Vagina (tissue), 2 donors: ENCODE measurements at regions not wholly inside any gene's neighbourhood (a gene's known extent, or its start where the extent isn't known, plus 50 kb on each side); places are given as distances from the start of the nearest gene placed in this dataset.

ENCODE experiments used
- DNase-seq, 2 donors: peaks; one replicate each; pipeline ENCODE4 v3.0.0-alpha.2; 2017; ENCODE audit errors: extremely low spot score in 2 of 2
- H3K27ac ChIP-seq: fragments of 200-600 bp; sonication (generic); one replicate; pipeline ENCODE4 v1.5.1; 2019
- H3K27me3 ChIP-seq: fragments of 200-600 bp; sonication (generic); one replicate; pipeline ENCODE4 v1.5.1; 2019
- H3K36me3 ChIP-seq, 2 donors: fragments of 200-600 bp; sonication (generic); one replicate each; pipeline ENCODE4 v1.5.1; 2017 to 2019
- H3K4me1 ChIP-seq: fragments of 200-600 bp; sonication (generic); one replicate; pipeline ENCODE4 v1.5.1; 2019
- H3K4me3 ChIP-seq, 2 donors: fragments of 200-600 bp; sonication (generic); 1 replicate in 1 of 2; 2 replicates in 1 of 2; pipeline ENCODE4 v1.5.1; 2016 to 2019
- H3K9me3 ChIP-seq: fragments of 200-600 bp; sonication (generic); one replicate; pipeline ENCODE4 v1.5.1; 2019
- CTCF ChIP-seq, 3 experiments: fragments of 450-650 bp in 2 of 3; fragments of 200-600 bp in 1 of 3; sonication (generic) in 1 of 3; IDR thresholded peaks; one replicate each; pipeline ENCODE4 v1.5.1; 2017 to 2019; ENCODE audit warnings: antibody characterized with exemption in 3 of 3, mild to moderate bottlenecking in 2 of 3, moderate library complexity in 2 of 3
- POLR2A ChIP-seq, 2 donors: fragments of 450-650 bp; IDR thresholded peaks; one replicate each; pipeline ENCODE4 v1.6.1; 2017; ENCODE audit warnings: antibody characterized with exemption in 2 of 2, mild to moderate bottlenecking in 2 of 2, moderate library complexity in 2 of 2
- POLR2AphosphoS5 ChIP-seq, 2 donors: sonication (generic); formaldehyde crosslinking; IDR thresholded peaks; one replicate each; pipeline ENCODE4 v1.9.0; 2017; ENCODE audit warnings: antibody characterized with exemption in 2 of 2, mild to moderate bottlenecking in 2 of 2, low read depth in 1 of 2; ENCODE audit not compliant: insufficient read depth in 1 of 2
- intact Hi-C: fragments of 100-400 bp; cut with DNase I; formaldehyde crosslinking; loops from one replicate; pipeline ENCODE4 v1.15.1; 2023

- Histone ChIP-seq H3K4me1 (no peaks in the 10 kb centered on the region), H3K27ac (no peak overlapping the region), H3K36me3 (no peaks in the 10 kb centered on the region), H3K27me3 (no peaks in the 10 kb centered on the region), H3K4me3 (no peak overlapping the region), H3K9me3 (no peaks in the 10 kb centered on the region)
- TF ChIP-seq CTCF (IDR thresholded peaks at IDR 0.05) (no peak), POLR2AphosphoS5 (IDR thresholded peaks at IDR 0.05; ENCODE audit: insufficient read depth in 1 of 2, low read depth in 1 of 2) (no peak), POLR2A (IDR thresholded peaks at IDR 0.05) (no peak)
- DNase-seq = no peak
- intact Hi-C loops = no loop called here
These were observed 707.8 kb downstream of the FLRT2 start for GRCh38 chr14:86237733-86238132.

- no peak for DNase-seq
- TF ChIP-seq CTCF (IDR thresholded peaks at IDR 0.05) (no peak), POLR2AphosphoS5 (IDR thresholded peaks at IDR 0.05; ENCODE audit: insufficient read depth in 1 of 2, low read depth in 1 of 2) (no peak), POLR2A (IDR thresholded peaks at IDR 0.05) (no peak)
- Histone ChIP-seq H3K4me1 (no peaks in the 10 kb centered on the region), H3K9me3 (no peaks in the 10 kb centered on the region), H3K36me3 (no peaks in the 10 kb centered on the region), H3K27me3 (no peaks in the 10 kb centered on the region), H3K27ac (no peak overlapping the region), H3K4me3 (no peak overlapping the region)
- intact Hi-C loops = no loop called here
These were observed 691.8 kb downstream of the FLRT2 start for GRCh38 chr14:86221755-86222154.

- H3K27me3 ChIP-seq = no peaks in the 10 kb centered on the region
- intact Hi-C loops = no loop called here
- H3K27ac ChIP-seq = no peak overlapping the region
- no peaks in the 10 kb centered on the region for H3K9me3 ChIP-seq
- no peak overlapping the region for H3K4me3 ChIP-seq
- H3K36me3 ChIP-seq = no peaks in the 10 kb centered on the region
- TF ChIP-seq POLR2AphosphoS5 (IDR thresholded peaks at IDR 0.05; ENCODE audit: insufficient read depth in 1 of 2, low read depth in 1 of 2) = no peak
- TF ChIP-seq POLR2A (IDR thresholded peaks at IDR 0.05) = no peak
- no peak for TF ChIP-seq CTCF (IDR thresholded peaks at IDR 0.05)
- DNase-seq = no peak
- H3K4me1 ChIP-seq = no peaks in the 10 kb centered on the region
These were observed 691.1 kb downstream of the FLRT2 start for GRCh38 chr14:86221000-86221399.

- no peak for DNase-seq
- intact Hi-C loops = no loop called here
- no peak overlapping the region for H3K4me3 ChIP-seq
- TF ChIP-seq POLR2AphosphoS5 (IDR thresholded peaks at IDR 0.05; ENCODE audit: insufficient read depth in 1 of 2, low read depth in 1 of 2) (no peak), POLR2A (IDR thresholded peaks at IDR 0.05) (no peak), CTCF (IDR thresholded peaks at IDR 0.05) (no peak)
- H3K27ac ChIP-seq = no peak overlapping the region
- no peaks in the 10 kb centered on the region for H3K36me3 ChIP-seq
- H3K27me3 ChIP-seq = no peaks in the 10 kb centered on the region
- no peaks in the 10 kb centered on the region for H3K9me3 ChIP-seq
- H3K4me1 ChIP-seq = no peaks in the 10 kb centered on the region
These were observed 687.6 kb downstream of the FLRT2 start for GRCh38 chr14:86217523-86217922.

GRCh38 chr14:86203843-86204242 lies 673.9 kb downstream of the FLRT2 start:
- H3K9me3 ChIP-seq = no peaks in the 10 kb centered on the region
- no peak overlapping the region for H3K4me3 ChIP-seq
- TF ChIP-seq CTCF (IDR thresholded peaks at IDR 0.05) (no peak), POLR2AphosphoS5 (IDR thresholded peaks at IDR 0.05; ENCODE audit: insufficient read depth in 1 of 2, low read depth in 1 of 2) (no peak), POLR2A (IDR thresholded peaks at IDR 0.05) (no peak)
- H3K27ac ChIP-seq = no peak overlapping the region
- H3K4me1 ChIP-seq = no peaks in the 10 kb centered on the region
- intact Hi-C loops = no loop called here
- H3K36me3 ChIP-seq = no peaks in the 10 kb centered on the region
- H3K27me3 ChIP-seq = no peaks in the 10 kb centered on the region
- DNase-seq = no peak
